ENCODE measurements at regions not wholly inside any gene's neighbourhood (a gene's known extent, or its start where the extent isn't known, plus 50 kb on each side); places are given as distances from the start of the nearest gene placed in this dataset.

DNA sequence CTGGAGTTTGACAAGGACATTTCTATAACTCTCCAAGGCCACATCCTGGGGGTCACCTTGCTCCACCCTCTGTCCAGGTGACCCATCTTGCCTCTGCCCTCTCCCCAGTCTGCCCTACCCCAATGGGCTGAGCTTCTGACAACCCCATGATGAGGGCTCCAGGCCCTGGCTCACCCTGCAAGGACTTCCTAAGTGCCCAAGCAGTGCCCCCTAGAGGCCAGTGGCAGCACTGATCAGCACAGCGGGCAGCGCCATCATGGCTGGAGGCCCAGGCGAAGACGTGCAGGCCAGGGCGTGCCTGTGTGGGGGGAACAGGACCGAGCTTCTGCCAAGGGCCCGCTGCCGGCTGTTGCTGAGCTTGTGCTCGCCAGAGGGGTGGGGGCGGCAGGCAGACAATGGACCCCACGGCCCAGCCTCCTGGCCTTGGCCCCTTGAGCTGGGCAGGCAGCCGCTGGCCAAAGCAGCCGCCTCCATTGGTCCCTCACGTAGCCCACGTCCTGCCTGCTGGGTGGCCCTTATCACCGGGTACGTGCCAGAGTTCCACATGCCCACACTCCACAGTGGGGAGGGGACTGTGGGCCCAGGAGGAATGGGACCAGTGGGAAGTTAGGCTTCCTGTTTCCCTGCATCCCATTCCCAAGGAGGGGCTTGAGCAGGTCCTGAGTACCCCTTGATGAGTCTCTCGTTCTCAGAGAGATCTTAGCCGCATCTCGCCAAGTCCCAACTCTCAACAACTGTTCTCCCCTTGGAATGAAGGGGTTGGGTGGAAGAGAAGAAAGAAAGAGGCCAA is 64.3 kb downstream of the MRPL14 start:
- no peak for DNase-seq

DNA sequence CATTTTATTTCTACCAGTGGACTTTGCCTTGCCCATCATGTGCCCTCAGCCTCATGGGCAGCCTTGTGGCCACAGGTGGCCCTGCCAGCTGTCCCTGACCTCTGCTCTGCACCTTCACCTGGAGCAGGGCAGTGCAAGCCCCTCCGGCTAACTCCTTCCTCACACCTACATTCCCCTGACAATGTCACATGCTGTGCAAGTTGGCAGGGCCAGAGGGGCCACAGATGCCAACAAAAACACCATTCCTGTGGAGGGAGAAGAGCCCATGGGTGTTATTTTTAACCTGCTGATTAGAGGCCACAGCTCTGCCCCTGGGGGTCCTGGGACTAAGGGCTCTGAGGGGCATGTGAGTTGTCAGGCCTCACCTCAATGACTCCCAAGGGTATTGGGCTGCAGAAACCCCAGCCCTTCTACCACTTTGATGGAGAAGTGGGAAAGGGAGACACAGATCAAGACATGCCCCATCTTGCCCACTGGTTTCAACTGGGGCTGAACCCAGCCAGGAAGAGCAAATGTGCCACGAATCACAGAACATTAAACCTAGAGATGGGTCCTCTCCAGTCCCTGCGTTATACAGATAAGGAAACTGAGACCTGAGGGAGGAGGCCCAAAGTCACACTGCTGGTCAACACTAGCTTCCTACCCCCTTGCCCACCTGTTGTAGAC is 65.0 kb downstream of the MRPL14 start:
- DNase-seq = no peak

DNA sequence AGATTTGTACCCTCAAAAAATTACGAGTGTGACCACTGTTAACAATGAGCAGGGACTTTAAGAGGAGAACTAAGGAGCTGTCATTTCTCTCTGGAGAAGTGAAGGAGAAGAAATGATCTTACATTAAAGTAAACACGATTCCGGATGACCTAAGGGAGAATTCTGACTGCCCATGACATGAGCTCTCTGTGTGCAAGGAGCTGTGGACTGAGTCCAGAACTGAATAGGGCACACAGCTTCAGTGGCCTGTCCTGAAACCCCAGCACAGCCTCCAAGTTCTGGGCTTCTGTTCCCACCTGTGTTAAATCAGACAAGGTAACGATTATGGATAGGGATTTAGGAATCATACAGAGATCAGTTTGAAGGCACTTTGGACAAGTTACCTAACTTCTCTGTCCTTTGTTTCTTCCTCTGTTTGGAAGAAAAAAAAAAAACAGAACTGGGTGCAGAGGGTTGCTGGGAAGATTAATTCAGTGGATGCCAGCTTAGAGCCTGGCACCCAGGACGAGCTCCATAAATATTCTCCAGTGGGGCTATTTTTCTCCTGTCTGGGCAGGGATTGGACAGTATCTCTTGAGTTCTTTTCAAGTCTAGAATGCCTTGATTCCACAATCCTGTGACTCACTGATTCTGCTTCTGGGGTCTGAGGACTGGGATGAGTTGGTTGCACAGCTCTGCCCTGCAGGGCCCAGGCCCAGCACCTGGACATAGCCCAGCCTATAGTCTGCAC is 65.7 kb downstream of the MRPL14 start:
- DNase-seq = no peak

DNA sequence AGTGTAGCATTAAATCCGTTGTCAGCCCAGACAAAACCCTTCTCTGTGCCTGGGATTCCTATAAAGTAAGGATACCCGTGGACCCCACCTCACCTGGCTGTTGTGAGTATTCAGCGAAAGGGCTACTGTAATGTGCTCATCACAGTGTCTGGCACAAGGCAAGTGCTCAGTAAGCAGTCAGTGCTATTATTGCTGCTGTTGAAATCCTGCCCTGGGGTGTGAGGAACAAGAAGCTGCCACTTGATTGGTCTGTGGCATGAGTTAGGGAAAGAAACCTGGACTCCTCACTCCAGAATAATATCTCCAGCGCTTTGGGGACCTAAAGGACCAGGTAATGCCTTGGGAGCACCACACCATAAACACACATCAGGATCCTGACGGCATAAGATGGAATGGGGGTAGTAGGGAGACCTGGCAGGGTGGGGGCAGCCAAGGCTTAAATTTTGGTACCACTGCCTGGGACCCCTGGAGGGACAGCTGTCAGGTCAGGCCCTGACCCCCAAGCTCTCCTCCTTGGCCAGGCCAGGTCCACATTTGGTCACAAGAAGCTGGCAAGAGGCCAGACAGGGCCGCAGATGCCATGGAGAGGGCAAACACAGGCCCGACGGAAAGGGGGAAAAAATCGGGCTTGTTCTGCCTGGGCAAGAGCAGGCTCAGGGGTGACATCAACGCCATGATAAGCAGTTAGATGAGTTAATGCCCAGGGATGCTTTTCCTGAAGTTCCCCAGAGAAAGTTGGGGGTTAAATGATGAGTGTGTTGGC is 66.5 kb downstream of the MRPL14 start:
- no peak for DNase-seq

DNA sequence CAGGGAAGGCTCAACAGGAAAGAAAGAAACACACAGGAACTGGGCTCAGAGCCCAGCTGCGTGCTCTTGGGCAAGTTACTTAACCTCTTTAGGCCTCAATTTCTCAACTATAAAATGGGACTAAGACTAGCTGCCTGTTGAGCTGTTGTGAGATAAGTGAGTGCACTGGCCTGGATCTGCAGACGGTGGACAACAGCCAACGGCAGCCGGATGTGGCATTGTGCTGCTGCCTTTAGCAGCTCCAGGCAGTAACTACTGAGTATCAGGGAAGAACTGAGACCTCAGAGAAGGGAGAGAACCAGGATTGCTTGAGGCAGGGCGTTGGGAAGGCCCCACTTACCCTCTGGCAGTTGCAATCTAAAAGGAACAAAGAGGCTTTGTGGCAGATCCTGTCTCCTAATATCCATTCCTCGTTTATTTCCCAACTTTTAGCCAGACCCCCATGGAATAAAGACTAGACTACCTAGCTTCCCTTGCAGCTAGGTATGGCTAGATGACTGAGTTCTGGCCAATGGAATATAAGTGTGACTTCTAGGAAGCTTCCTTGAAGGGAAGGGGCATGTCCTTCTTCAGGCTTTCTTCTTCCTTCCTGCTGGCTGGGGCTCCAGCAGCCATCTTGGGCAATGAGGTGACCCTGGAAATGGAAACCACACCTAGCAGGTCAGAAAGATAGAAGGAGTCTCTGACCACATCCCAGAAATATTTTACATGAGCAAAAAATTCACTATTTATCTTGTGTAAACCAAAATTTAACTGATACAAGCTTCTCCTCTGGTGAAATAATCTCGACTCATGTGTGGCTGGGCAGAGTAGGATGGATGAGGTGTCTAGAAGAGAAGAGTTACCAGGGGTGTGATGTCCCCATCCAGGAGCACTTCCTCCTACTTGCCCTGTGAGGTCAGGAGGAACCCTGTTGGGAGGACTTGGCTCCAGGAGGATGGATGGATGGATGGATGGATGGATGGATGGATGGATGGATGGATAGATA is 67.6 kb downstream of the MRPL14 start:
- DNase-seq = no peak

DNA sequence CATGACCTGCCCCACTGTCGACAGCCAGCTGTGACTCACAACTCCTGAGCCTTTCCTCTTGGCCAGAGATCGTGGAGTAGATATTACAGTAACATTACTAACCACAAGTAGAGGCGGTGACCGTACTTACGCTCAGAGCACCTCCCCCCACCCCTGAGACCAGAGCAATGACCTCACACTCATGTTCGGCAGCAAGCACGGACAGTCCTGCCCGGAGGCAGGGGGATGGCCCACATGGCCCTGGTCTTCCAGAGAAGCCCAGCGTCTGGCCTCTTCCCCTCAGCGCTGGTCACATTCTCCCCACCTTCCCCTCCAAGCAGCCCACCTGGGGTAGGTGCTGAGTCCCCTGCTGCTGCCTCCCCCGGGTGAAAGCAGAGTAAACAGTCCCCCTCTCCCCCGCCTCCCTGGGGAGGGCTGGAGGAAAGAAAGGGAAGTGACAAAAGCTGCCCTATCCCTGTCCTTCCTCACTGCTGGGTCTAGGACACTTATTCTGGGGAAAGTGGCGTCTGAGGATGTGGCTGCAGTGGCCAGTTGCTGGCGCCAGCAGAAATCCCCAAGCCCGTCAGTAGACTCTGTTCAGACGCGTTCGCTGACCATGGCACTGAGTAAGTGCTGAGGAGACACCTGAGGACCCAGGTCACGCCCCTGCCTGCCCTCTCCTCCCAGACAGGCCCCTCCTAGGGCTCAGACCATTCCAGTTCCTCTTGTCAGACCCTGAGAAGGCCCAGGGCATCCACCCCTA is 68.5 kb downstream of the MRPL14 start:
- no peak for DNase-seq

DNA sequence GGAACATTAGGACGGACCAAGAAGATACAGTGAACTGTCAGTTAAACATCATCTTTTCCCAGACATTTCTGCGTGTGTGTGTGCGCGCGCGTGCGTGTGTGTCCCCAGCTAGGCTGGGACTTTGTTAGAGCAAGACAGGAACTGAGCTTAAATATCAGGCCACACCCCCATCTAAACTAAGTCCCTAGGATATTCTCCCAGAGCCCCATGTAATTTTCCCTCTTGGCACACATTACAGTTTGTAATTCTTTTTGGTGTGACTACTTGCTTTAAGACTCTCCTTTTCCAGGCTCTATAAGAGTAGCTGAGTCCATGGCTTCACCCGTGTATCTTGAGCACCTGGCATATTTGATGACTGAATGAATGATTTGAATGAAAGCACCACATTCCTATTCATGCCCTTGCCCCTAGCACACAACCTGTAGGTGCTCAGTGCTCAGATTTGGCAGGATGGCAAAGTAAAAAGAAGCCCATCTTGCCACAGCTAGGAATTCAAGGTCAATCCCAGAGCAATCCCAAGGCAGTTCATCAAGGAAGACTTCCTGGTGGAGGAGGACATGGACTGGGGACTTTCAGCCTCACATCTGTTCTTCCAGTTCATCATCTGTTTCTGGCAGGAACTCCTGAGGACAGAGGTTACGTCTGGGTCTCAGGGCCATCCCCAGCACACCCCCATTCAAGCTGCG is 69.2 kb downstream of the MRPL14 start:
- no peak for DNase-seq

DNA sequence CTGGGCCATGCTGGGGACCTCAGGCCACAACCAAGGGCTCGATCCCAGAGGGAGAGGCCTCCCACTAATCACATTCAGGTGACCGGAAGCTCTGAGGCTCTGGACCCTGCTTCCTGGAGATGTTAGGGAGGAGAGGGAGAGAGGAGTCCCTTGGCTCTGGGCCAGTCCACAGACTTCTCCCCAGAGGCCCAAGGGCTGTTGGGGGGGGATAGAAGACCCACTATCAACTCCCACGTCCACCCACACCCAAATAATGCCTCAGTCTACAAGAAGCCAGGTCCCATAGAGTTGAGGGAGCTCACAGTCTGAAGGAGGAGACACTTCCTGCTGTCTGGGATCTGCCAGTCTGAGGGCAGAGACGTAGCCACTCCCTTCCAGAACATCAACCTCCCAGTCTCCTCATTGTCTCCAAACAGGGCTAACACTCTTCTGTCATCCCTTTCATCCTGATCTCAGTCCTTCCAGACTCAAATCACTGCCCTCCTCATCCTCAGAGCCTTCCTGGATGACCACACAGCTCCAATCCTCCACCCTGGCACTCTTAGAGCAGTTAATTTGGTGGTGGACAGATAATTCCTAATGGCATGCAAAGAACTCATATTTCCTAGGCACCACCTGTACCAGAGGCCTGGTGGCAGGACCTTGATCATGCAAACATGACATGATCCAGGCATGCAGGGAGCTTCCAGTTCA is 69.9 kb downstream of the MRPL14 start:
- no peak for DNase-seq

DNA sequence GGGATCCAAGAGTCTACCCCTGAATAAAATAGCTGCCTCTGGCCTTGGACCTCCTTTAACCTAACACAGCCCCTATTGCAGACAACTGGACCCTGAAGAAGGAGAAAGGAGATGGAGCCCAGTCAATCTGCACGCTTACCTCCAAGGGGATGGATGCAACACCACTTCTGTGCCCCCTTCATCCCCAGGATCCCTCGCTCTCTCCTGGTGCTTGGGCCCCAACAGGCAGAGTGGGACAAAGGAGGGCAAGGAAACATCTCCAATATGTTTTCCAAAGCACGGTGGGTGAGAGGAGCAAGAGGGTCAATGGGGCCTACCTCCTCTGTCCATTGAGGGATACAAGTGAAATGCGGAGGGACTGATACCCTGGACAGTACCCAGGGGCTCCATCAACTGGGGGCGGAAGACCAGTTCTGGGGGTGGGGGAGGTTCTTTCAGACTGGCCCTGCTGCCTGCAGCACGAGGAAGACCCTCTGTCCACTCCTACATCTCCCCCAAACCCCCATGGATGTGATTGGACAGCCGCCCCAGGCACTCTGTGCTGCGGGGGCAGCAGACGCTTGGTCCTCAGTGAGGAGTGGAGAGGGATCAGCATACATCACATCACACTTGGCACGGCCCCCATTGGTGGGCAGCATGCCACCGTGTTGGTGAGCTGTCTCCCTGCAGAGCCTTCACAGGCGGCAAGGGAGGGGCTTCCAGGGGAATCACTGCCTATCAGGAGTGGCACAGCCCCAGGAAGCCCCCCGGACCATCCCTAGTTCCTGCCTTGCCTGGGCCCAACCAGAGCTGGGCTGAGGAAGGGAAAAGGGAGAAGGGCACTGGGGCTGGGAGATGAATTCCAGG is 70.6 kb downstream of the MRPL14 start:
- DNase-seq = no peak

DNA sequence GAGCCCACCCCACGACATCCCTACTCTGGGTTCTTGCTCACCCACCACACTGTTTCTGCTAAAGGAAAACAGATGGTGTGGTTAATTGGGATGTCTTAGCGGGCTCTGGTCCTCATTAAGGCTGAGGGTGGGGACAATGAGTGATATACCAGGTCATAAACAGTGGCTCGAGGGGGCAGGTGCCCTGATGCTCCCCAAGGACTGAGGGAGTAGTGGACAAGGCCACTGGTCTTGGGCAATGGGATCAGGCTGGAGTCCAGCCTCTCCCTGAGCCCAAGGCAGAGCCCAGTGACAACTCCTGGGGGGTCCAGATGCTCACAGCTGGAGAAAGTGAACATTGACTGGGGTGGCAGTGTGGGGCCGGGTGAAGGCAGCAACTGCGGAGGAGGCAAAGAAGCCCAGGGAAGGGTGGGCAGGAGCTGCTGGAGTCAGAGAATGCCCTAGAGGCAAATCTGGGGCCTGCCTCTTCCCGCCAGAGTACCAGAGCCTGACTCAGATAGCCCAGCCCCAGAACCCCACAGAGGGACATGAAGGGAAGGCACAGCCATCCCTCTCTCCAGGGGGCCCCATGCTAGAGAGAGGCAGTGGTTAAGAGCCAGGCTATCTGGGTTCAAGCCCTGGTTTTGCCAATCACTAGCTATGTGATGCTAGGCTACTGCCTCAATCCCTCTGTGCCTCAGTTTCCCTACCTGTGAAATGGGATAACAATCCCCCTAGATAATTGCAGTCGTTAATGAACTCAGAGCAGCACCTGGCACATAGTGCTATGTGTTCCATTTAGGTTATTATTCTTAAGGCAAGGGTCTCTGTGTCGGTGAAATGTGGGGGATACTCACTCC is 72.3 kb downstream of the MRPL14 start:
- no peak for DNase-seq

DNA sequence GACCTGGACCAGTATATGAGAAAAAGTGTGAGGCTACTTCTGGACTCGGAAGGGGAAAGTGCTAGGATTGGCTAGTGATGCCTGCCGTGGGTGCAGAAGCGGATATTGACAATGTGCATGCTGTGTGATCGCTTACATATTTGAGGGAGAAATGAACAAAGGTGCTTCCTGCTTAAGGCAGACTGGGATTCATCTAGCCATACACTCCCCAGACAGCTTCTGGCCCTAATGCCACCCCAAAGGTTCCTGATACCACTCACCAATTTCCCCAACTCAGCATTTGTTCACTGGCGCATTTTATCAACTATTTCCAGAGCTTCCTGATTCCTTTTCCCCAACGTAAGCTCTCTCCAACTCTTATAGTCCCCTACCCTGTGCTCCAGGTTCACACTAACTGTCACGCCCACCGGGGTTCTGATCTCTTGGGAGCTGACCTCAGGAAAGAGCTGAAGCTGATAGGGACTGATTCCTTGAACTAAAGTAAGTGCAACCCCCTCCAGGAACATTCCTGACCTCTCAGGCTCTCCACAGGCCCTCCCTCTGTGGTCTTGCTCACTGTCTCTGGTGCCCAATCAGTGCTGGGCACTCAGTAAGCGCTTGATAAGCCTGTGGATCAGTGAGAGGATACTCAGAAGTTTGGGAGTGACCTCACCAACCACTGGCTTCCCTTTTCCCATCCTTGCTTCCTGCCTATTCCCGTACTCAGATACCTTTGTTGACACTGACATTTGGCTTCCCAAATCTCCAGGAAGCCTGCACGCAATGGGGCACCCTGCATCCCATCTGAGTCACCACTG is 73.3 kb downstream of the MRPL14 start:
- no peak for DNase-seq

DNA sequence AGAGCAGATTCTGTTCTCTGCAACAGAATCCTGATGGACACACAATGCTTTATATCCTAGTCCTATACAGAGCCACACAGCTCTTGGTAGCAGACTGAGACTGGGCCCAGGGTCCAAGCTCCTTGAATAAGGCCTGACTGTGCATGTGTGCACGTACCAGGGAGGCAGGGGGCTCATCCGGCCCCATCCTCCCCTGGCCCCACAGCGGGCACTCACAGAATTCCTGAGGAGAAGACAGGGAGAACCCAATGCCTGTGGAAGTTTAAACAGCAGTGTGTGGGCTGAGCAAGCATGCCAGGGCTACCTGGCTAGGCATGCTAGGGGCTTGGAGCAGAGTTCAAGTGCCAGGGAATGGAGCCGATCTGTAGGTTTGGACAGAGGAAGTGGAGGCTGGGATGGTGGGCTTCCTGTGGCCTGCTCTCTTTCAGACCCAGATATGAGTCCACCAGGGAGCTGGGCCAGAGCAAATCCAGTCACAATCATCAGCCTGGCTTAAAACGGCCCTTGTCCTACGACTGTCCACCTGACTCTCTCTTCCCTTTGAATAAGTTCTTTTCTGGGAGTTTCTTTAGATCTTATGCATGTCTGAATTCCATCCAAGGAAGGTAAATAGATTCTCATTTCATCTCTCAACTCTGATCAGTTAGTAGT is 74.0 kb downstream of the MRPL14 start:
- DNase-seq = no peak

DNA sequence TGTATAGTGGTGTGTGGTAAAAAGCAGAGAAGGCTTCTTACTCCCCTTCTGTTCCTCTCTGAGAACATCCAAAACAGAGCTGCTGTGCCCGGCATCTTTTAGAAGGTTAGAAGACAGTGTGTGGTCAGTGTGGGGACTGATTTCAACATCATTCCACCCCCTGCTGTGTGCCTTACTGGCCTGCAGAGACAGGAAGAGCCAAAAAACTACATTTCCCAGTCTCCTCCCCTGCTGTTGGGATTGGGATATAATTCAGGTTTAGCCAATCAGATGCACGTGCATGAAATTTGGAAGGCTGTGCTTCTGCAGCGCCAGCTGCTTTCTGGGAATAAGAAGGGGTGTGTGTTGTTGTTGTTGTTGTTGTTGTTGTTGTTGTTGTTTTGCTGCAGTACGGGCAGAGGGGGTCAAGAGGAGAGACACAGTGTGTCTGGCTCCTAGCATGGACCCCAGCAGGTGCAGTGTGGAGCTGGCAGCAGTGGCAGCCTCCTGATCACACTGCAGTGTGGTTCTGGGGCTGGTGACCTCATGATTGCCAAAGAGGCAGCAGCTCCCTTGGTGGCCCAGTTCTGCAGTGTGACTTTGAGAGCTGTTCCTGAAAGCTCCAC is 74.7 kb downstream of the MRPL14 start:
- DNase-seq = no peak

DNA sequence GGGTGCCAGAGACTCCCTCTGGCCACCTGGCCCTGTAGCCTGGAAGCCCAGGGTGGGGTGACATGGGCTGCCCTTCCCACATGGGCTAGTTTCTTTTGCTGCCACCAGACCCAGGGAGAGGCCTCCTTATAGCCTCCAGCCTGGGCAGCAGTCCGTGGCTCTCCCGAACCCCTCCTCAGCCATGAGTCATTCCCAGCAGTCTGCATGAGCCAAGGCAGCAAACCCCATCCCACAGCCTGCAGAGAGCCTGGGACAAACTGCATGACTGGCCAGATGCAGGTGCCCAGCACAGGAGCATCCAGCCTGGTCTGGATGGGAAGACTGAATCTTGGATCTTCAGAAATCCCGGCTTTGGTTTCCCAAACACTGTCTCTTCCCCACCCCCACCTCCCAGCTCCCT is 75.7 kb downstream of the MRPL14 start:
- DNase-seq = no peak

DNA sequence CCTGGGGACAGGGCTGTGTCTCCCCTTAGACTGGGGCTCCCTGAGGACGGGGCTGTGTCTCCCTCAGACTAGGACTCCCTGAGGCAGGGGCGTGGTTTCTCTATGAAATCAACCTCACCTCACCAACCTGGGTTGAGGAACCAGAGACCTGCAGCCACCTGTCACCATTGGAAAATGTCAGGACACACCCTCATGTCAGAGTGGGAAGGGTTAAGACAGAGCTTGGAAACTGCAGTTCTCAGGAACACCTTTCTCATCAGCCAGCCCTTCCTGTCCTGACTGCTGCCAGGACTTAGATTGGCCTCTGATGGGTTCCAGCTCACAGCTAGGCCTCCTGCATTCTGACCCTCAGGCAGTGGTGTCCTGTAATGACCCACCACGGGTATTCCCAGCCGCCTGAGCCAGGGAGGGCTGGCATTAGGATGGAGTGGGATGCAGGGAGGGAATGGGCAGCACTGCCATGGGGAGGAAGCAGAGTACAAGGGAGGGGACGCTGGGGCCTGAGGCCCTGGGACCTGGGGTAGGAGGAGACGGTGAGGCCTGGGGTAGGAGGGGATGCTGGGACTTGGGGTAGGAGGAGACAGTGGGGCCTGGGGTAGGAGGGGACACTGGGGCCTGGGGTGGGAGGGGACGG is 76.3 kb downstream of the MRPL14 start:
- DNase-seq = no peak

All from occipital lobe (tissue), 1 donor.